Left lung (tissue), 4 donors: ENCODE measurements at regions not wholly inside any gene's neighbourhood (a gene's known extent, or its start where the extent isn't known, plus 50 kb on each side); places are given as distances from the start of the nearest gene placed in this dataset.

Experiments used
- ATAC-seq: fragments of 200-7000 bp; cut with Tn5 transposase; one replicate; pipeline ENCODE4 v1.9.1; 2020; ENCODE audit warnings: moderate library complexity
- DNase-seq, 4 donors: peaks; one replicate each; pipeline ENCODE4 v3.0.0-alpha.2; 2013 to 2020
- H3K27ac ChIP-seq, 2 donors: fragments of 200-600 bp; sonication (generic) in 1 of 2; one replicate each; pipeline versions ENCODE4 v1.5.0 to v1.8.0; 2020 to 2021
- H3K27me3 ChIP-seq, 2 donors: fragments of 200-600 bp; sonication (generic) in 1 of 2; one replicate each; pipeline versions ENCODE4 v1.5.0 to v1.8.0; 2020 to 2021
- H3K36me3 ChIP-seq, 2 donors: fragments of 200-600 bp; sonication (generic) in 1 of 2; one replicate each; pipeline versions ENCODE4 v1.5.0 to v1.8.0; 2020 to 2021
- H3K4me1 ChIP-seq, 2 donors: fragments of 200-600 bp; one replicate each; pipeline ENCODE4 v1.8.0; 2021
- H3K4me3 ChIP-seq, 2 donors: fragments of 200-600 bp; sonication (generic) in 1 of 2; one replicate each; pipeline versions ENCODE4 v1.5.0 to v1.8.0; 2020 to 2021; ENCODE audit warnings: mild to moderate bottlenecking in 1 of 2
- H3K9me3 ChIP-seq, 2 donors: fragments of 200-600 bp; sonication (generic) in 1 of 2; one replicate each; pipeline versions ENCODE4 v1.5.0 to v1.8.0; 2020 to 2021
- intact Hi-C, 2 donors: fragments of 100-400 bp; cut with DNase I; formaldehyde crosslinking; loops; one replicate each; pipeline versions ENCODE4 v1.11.2 to v1.14.2; 2022
- TF ChIP-seq, protein P1 (sequence below), 2 donors: fragments of 200-600 bp; sonication (generic) in 1 of 2; IDR thresholded peaks; one replicate each; pipeline versions ENCODE4 v1.5.0 to v1.8.0; 2021; ENCODE audit warnings: antibody characterized with exemption in 2 of 2
- donor health status: DM: no; HTN: yes; CAD: no.
- donor health status: DM: no; HTN: no; CAD: no.

DNA sequence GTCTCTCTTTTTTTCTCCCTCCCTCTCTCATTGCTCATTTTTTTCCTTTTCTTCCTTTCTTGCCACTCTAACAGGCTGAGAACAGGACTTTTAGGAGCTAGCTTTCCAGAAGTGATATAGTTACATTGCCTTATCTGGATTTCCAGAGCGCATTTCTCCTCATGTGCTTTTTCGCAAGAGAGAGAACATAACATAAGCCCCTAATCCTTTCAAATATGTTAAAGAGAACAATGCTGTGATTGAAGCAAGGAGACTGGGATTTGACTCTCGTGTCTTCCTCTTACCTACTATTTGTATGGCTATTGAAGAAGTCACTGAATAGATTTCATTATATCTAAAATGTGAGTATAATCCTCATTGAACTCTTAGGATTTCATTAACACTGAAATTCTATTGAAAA, 101.2 kb upstream of the PRPS1L1 start:
- H3K4me1 ChIP-seq: no peaks in the 10 kb centered on the region
- H3K4me3 ChIP-seq: no peak overlapping the region
- TF ChIP-seq, protein P1, sequence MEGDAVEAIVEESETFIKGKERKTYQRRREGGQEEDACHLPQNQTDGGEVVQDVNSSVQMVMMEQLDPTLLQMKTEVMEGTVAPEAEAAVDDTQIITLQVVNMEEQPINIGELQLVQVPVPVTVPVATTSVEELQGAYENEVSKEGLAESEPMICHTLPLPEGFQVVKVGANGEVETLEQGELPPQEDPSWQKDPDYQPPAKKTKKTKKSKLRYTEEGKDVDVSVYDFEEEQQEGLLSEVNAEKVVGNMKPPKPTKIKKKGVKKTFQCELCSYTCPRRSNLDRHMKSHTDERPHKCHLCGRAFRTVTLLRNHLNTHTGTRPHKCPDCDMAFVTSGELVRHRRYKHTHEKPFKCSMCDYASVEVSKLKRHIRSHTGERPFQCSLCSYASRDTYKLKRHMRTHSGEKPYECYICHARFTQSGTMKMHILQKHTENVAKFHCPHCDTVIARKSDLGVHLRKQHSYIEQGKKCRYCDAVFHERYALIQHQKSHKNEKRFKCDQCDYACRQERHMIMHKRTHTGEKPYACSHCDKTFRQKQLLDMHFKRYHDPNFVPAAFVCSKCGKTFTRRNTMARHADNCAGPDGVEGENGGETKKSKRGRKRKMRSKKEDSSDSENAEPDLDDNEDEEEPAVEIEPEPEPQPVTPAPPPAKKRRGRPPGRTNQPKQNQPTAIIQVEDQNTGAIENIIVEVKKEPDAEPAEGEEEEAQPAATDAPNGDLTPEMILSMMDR (IDR thresholded peaks at IDR 0.05): no peak
- no peak for ATAC-seq
- DNase-seq: no peak
- no peaks in the 10 kb centered on the region for H3K36me3 ChIP-seq
- H3K27me3 ChIP-seq: no peaks in the 10 kb centered on the region
- no peaks in the 10 kb centered on the region for H3K9me3 ChIP-seq
- no peak overlapping the region for H3K27ac ChIP-seq
- intact Hi-C loops: no loop called here

DNA sequence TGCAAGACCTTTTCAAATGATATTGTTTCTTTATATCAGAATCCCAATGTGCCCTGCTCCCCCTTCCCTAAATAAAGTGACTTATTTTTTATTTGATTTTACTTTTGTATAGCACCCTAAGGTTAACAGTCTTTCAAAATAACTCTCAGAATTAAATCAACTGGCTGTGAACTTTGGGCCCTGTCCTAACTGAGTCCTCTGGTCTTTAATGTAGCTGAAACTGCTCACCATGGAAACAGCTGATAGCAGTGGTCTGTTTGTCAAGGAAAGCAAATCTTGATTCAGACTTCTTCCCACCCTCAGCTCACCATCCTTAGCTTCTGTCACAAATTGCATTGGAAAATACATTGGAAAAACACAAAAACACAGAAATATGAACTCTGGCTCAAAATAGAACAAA, 105.2 kb upstream of the PRPS1L1 start:
- ATAC-seq: no peak
- H3K36me3 ChIP-seq: no peaks in the 10 kb centered on the region
- H3K9me3 ChIP-seq: no peaks in the 10 kb centered on the region
- TF ChIP-seq, protein P1 (IDR thresholded peaks at IDR 0.05): no peak
- no peaks in the 10 kb centered on the region for H3K27me3 ChIP-seq
- no peak overlapping the region for H3K4me3 ChIP-seq
- intact Hi-C loops: no loop called here
- no peak overlapping the region for H3K27ac ChIP-seq
- no peak for DNase-seq
- no peaks in the 10 kb centered on the region for H3K4me1 ChIP-seq

DNA sequence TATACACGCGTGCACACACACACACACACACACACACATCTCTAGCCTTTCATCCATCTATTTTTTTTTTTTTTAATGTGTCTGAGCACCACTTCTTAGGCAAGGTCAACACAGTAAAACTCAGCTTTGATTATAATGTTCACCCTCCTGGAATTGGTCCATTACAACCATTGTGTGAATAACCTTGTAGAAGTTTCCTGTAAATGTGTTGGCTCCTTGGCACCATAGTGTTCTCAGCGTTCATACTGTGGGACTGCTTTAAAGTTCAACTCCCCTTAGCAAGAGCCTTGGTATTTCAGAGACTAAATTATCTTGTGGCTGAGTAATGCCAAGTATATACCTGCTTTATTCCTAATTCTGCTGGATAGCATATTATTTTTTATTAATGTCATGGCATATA, 106.3 kb upstream of the PRPS1L1 start:
- intact Hi-C loops: no loop called here
- TF ChIP-seq, protein P1 (IDR thresholded peaks at IDR 0.05): no peak
- H3K4me3 ChIP-seq: no peak overlapping the region
- H3K9me3 ChIP-seq: no peaks in the 10 kb centered on the region
- H3K27me3 ChIP-seq: no peaks in the 10 kb centered on the region
- no peak overlapping the region for H3K27ac ChIP-seq
- no peaks in the 10 kb centered on the region for H3K4me1 ChIP-seq
- DNase-seq (no peak), ATAC-seq (no peak)
- H3K36me3 ChIP-seq: no peaks in the 10 kb centered on the region

DNA sequence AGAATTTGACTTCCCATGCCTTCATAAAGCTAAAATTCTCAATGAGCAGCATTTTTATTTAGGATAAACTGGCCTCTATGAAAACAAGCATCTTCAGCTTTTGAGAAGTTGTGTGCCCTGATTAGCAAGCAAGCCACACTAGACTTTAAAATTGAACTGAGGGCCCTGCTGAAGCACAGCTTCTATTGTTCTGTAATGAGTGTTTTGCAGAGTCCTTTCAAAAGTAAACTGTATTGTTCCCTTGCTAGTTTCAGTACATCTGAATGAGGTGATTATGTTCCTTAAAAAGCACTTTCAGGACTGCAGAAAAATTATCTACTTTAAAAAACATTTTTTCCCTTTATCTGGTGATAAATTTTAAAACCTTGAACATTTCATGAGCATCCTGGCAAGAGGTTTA, 113.3 kb upstream of the PRPS1L1 start:
- Histone ChIP-seq H3K4me3 (no peak overlapping the region), H3K4me1 (no peaks in the 10 kb centered on the region), H3K9me3 (no peaks in the 10 kb centered on the region), H3K27me3 (no peaks in the 10 kb centered on the region), H3K27ac (no peak overlapping the region), H3K36me3 (no peaks in the 10 kb centered on the region)
- TF ChIP-seq, protein P1 (IDR thresholded peaks at IDR 0.05): no peak
- intact Hi-C loops: no loop called here
- ATAC-seq: no peak
- no peak for DNase-seq

DNA sequence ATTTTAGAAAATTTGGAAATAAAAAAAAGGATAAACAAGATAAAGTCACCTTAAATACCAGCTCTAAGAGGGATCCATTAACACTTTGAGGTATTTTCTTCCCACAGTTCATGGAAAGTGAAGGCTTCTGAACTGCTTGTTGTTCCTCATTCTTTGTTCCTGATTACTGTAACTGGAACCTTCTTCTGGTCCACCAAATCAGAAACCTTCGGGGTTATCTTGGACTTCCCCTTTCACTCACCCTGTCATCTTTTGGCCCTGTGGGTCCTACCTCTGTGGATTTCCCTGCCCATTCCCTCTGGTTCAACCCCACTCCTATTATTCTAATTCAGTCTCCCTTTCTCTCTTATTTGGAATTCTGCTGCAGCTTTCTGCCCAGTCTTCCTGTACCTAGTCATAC, 116.5 kb upstream of the PRPS1L1 start:
- ATAC-seq (peak; percentile 37), DNase-seq (no peak)
- Histone ChIP-seq H3K9me3 (no peaks in the 10 kb centered on the region), H3K27me3 (no peaks in the 10 kb centered on the region), H3K36me3 (no peaks in the 10 kb centered on the region), H3K27ac (no peak overlapping the region), H3K4me1 (no peaks in the 10 kb centered on the region), H3K4me3 (no peak overlapping the region)
- intact Hi-C loops: no loop called here
- TF ChIP-seq, protein P1 (IDR thresholded peaks at IDR 0.05): no peak
